Liver (tissue), 3 donors: ENCODE measurements at regions not wholly inside any gene's neighbourhood (a gene's known extent, or its start where the extent isn't known, plus 50 kb on each side); places are given as distances from the start of the nearest gene placed in this dataset.

Source experiments
- EGR1 ChIP-seq, 2 donors: IDR thresholded peaks; 2 replicates each; pipeline ENCODE4 v1.6.1; 2016 to 2018; ENCODE audit warnings: antibody characterized with exemption in 2 of 2, low read depth in 2 of 2
- FOXA1 ChIP-seq: IDR thresholded peaks from 2 replicates; pipeline ENCODE4 v1.6.1; 2016; ENCODE audit warnings: antibody characterized with exemption
- NR2F2 ChIP-seq: IDR thresholded peaks from 2 replicates; pipeline ENCODE4 v1.6.1; 2016; ENCODE audit warnings: antibody characterized with exemption
- TAF1 ChIP-seq: conservative IDR thresholded peaks from 2 replicates; pipeline ENCODE4 v1.6.1; 2016; ENCODE audit warnings: antibody characterized with exemption, mild to moderate bottlenecking
- TF ChIP-seq, protein P1 (sequence below): fragments of 150-350 bp; IDR thresholded peaks from 2 replicates; pipeline ENCODE4 v1.5.1; 2017; ENCODE audit warnings: improper control_type of control experiment, low read depth, low read length; ENCODE audit not compliant: missing input control
- TF ChIP-seq, protein P2 (sequence below): IDR thresholded peaks from 2 replicates; pipeline ENCODE4 v1.6.1; 2016; ENCODE audit warnings: antibody characterized with exemption
- TF ChIP-seq, protein P3 (sequence below): IDR thresholded peaks from 2 replicates; pipeline ENCODE4 v1.6.1; 2016; ENCODE audit warnings: antibody characterized with exemption, mild to moderate bottlenecking
- TF ChIP-seq, protein P4 (sequence below): IDR thresholded peaks from 2 replicates; pipeline ENCODE4 v1.6.1; 2016; ENCODE audit warnings: antibody characterized with exemption
- donor health status: healthy.
- donor health status: healthy.

DNA sequence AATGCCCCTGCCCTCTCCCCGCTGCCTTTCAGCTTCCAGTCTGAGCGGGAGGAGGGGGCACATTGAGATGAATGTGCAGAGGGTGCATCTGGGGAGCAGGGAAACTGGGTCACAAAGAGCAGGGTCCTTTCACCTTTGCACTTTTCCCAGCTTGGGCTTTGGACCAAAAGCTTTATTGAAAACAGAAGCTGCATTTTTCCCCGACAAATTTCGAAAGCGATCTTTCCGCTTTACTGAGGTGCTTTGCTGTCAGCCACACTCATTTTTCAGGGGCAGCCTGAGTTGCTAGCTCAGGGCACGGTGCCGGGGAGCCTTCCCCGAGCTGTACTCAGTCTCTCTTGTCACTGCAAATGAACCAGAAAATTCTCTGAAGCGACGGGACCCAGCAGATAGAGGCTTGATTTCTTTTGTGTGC, 283.7 kb upstream of the SOX4 start:
- TF ChIP-seq, protein P1, sequence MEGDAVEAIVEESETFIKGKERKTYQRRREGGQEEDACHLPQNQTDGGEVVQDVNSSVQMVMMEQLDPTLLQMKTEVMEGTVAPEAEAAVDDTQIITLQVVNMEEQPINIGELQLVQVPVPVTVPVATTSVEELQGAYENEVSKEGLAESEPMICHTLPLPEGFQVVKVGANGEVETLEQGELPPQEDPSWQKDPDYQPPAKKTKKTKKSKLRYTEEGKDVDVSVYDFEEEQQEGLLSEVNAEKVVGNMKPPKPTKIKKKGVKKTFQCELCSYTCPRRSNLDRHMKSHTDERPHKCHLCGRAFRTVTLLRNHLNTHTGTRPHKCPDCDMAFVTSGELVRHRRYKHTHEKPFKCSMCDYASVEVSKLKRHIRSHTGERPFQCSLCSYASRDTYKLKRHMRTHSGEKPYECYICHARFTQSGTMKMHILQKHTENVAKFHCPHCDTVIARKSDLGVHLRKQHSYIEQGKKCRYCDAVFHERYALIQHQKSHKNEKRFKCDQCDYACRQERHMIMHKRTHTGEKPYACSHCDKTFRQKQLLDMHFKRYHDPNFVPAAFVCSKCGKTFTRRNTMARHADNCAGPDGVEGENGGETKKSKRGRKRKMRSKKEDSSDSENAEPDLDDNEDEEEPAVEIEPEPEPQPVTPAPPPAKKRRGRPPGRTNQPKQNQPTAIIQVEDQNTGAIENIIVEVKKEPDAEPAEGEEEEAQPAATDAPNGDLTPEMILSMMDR: no peak
- TF ChIP-seq EGR1 (IDR thresholded peaks at IDR 0.05; ENCODE audit: low read depth in 2 of 2): no peak
- TF ChIP-seq FOXA1: no peak
- TF ChIP-seq, protein P2, sequence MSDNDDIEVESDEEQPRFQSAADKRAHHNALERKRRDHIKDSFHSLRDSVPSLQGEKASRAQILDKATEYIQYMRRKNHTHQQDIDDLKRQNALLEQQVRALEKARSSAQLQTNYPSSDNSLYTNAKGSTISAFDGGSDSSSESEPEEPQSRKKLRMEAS: no peak
- no peak for TF ChIP-seq NR2F2
- TF ChIP-seq TAF1: no peak
- TF ChIP-seq, protein P3, sequence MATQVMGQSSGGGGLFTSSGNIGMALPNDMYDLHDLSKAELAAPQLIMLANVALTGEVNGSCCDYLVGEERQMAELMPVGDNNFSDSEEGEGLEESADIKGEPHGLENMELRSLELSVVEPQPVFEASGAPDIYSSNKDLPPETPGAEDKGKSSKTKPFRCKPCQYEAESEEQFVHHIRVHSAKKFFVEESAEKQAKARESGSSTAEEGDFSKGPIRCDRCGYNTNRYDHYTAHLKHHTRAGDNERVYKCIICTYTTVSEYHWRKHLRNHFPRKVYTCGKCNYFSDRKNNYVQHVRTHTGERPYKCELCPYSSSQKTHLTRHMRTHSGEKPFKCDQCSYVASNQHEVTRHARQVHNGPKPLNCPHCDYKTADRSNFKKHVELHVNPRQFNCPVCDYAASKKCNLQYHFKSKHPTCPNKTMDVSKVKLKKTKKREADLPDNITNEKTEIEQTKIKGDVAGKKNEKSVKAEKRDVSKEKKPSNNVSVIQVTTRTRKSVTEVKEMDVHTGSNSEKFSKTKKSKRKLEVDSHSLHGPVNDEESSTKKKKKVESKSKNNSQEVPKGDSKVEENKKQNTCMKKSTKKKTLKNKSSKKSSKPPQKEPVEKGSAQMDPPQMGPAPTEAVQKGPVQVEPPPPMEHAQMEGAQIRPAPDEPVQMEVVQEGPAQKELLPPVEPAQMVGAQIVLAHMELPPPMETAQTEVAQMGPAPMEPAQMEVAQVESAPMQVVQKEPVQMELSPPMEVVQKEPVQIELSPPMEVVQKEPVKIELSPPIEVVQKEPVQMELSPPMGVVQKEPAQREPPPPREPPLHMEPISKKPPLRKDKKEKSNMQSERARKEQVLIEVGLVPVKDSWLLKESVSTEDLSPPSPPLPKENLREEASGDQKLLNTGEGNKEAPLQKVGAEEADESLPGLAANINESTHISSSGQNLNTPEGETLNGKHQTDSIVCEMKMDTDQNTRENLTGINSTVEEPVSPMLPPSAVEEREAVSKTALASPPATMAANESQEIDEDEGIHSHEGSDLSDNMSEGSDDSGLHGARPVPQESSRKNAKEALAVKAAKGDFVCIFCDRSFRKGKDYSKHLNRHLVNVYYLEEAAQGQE: no peak
- TF ChIP-seq, protein P4, sequence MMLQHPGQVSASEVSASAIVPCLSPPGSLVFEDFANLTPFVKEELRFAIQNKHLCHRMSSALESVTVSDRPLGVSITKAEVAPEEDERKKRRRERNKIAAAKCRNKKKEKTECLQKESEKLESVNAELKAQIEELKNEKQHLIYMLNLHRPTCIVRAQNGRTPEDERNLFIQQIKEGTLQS: no peak
